ENCODE measurements at regions not wholly inside any gene's neighbourhood (a gene's known extent, or its start where the extent isn't known, plus 50 kb on each side); places are given as distances from the start of the nearest gene placed in this dataset.

GRCh38 chr9:87054999-87055686, 107.8 kb upstream of the GAS1 start:
- H3K27ac ChIP-seq: no peak overlapping the region
- H3K4me1 ChIP-seq: peaks cover 2% of the 10 kb centered on the region
- H3K9me3 ChIP-seq: no peaks in the 10 kb centered on the region
- no peak overlapping the region for H3K4me3 ChIP-seq
- no peaks in the 10 kb centered on the region for H3K27me3 ChIP-seq
- WGBS: 58% methylated on average over 2 of the region's 2 CpGs
- H3K36me3 ChIP-seq: no peaks in the 10 kb centered on the region
- DNase-seq (ENCODE audit: low spot score in 2 of 2): no peak
- no peak for TF ChIP-seq EP300 (IDR thresholded peaks at IDR 0.05)
- TF ChIP-seq POLR2A (IDR thresholded peaks at IDR 0.05): no peak
- no peak for TF ChIP-seq POLR2AphosphoS5 (IDR thresholded peaks at IDR 0.05)
- TF ChIP-seq CTCF (IDR thresholded peaks at IDR 0.05): no peak

- WGBS: 68% methylated on average over 2 of the region's 2 CpGs
- H3K4me3 ChIP-seq: no peak overlapping the region
- H3K27ac ChIP-seq: no peak overlapping the region
- TF ChIP-seq POLR2A (IDR thresholded peaks at IDR 0.05): no peak
- H3K4me1 ChIP-seq: peaks cover 12% of the 10 kb centered on the region
- no peaks in the 10 kb centered on the region for H3K36me3 ChIP-seq
- H3K27me3 ChIP-seq: no peaks in the 10 kb centered on the region
- no peaks in the 10 kb centered on the region for H3K9me3 ChIP-seq
- no peak for DNase-seq (ENCODE audit: low spot score in 2 of 2)
Observed at GRCh38 chr9:87059772-87060171, 112.5 kb upstream of the GAS1 start.

GRCh38 chr9:87062746-87063145, 115.4 kb upstream of the GAS1 start:
- Histone ChIP-seq H3K4me3 (no peak overlapping the region), H3K36me3 (no peaks in the 10 kb centered on the region), H3K4me1 (peaks cover 13% of the 10 kb centered on the region), H3K27me3 (no peaks in the 10 kb centered on the region), H3K27ac (no peak overlapping the region), H3K9me3 (no peaks in the 10 kb centered on the region)
- no peak for DNase-seq (ENCODE audit: low spot score in 2 of 2)
- TF ChIP-seq EP300 (IDR thresholded peaks at IDR 0.05) (no peak), POLR2A (IDR thresholded peaks at IDR 0.05) (no peak)

GRCh38 chr9:87063246-87063645, 115.9 kb upstream of the GAS1 start:
- 65% methylated on average over 3 of the region's 3 CpGs for WGBS

GRCh38 chr9:87063871-87064270, 116.6 kb upstream of the GAS1 start:
- Histone ChIP-seq H3K27me3 (no peaks in the 10 kb centered on the region), H3K9me3 (no peaks in the 10 kb centered on the region), H3K4me1 (peaks cover 13% of the 10 kb centered on the region), H3K27ac (no peak overlapping the region), H3K36me3 (no peaks in the 10 kb centered on the region), H3K4me3 (no peak overlapping the region)
- WGBS: 48% methylated on average over 1 of the region's 1 CpG
- DNase-seq (ENCODE audit: low spot score in 2 of 2): no peak
- TF ChIP-seq POLR2AphosphoS5 (IDR thresholded peaks at IDR 0.05) (no peak), CTCF (IDR thresholded peaks at IDR 0.05) (no peak), EP300 (IDR thresholded peaks at IDR 0.05) (no peak), POLR2A (IDR thresholded peaks at IDR 0.05) (no peak)

More at GRCh38 chr9:87063246-87063645, 115.9 kb upstream of the GAS1 start:
- no peaks in the 10 kb centered on the region for H3K36me3 ChIP-seq
- no peak overlapping the region for H3K4me3 ChIP-seq
- no peaks in the 10 kb centered on the region for H3K27me3 ChIP-seq
- no peak overlapping the region for H3K27ac ChIP-seq
- H3K9me3 ChIP-seq: no peaks in the 10 kb centered on the region
- H3K4me1 ChIP-seq: peaks cover 13% of the 10 kb centered on the region
- no peak for TF ChIP-seq CTCF (IDR thresholded peaks at IDR 0.05)
- TF ChIP-seq POLR2AphosphoS5 (IDR thresholded peaks at IDR 0.05): no peak
- TF ChIP-seq POLR2A (IDR thresholded peaks at IDR 0.05): no peak
- no peak for TF ChIP-seq EP300 (IDR thresholded peaks at IDR 0.05)
- DNase-seq (ENCODE audit: low spot score in 2 of 2): no peak

GRCh38 chr9:87064311-87064710, 117.0 kb upstream of the GAS1 start:
- TF ChIP-seq EP300 (IDR thresholded peaks at IDR 0.05) (no peak), POLR2AphosphoS5 (IDR thresholded peaks at IDR 0.05) (no peak), CTCF (IDR thresholded peaks at IDR 0.05) (no peak), POLR2A (IDR thresholded peaks at IDR 0.05) (no peak)
- no peaks in the 10 kb centered on the region for H3K27me3 ChIP-seq
- DNase-seq (ENCODE audit: low spot score in 2 of 2): no peak
- 50% methylated on average over 4 of the region's 4 CpGs for WGBS
- no peaks in the 10 kb centered on the region for H3K36me3 ChIP-seq
- H3K4me1 ChIP-seq: peaks cover 13% of the 10 kb centered on the region
- no peak overlapping the region for H3K27ac ChIP-seq
- no peaks in the 10 kb centered on the region for H3K9me3 ChIP-seq
- H3K4me3 ChIP-seq: no peak overlapping the region

Measured in suprapubic skin (tissue), 4 donors.